ENCODE measurements at regions not wholly inside any gene's neighbourhood (a gene's known extent, or its start where the extent isn't known, plus 50 kb on each side); places are given as distances from the start of the nearest gene placed in this dataset.

- DNase-seq = no peak
Measured at GRCh38 chr1:229037806-229038405, 233.0 kb upstream of the RAB4A start.

GRCh38 chr1:229040630-229041358 lies 230.1 kb upstream of the RAB4A start:
- no peak for DNase-seq

DNA sequence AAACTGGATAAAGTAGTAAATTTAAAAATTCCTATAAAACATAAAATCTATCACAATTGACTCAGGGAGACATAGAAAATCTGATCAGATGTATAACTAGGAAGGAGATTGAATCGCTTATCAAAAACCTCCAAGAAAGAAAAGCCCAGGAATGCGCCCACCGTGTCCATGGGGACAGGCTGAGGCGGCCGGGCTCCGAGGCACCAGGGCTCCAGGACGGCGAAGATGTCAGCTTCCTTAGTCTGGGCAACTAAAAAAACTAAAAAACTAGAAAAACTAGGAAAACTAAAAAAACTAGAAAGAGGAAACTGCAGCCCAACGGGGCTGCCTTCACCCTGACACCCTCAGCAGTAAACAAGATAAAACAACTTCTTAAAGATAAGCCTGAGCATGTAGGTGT lies 229.0 kb upstream of the RAB4A start:
- DNase-seq = no peak

DNA sequence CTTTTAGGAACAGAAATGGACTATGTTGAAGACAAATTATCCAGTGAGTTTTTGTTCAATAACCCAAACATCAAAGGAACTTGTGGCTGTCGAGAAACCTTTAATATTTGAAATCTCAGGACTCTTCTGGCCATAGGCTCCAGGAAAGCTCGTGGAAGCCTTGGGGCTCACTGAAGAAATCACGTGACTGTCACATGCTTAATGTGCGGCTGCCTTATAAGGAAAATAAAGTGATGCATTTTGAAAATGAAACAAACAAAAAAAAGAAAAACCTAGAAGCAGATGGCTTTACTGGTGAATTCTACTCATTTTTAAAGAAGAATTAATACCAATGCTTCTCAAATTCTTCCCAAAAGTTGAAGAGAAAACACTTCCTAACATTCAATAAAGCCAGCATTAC lies 228.4 kb upstream of the RAB4A start:
- no peak for DNase-seq

- DNase-seq = no peak
Measured at GRCh38 chr1:229043115-229043514, 227.8 kb upstream of the RAB4A start.

GRCh38 chr1:229046251-229046853 lies 224.6 kb upstream of the RAB4A start:
- DNase-seq = no peak

GRCh38 chr1:229047161-229047839 lies 223.6 kb upstream of the RAB4A start:
- no peak for DNase-seq

GRCh38 chr1:229047840-229048620 lies 222.9 kb upstream of the RAB4A start:
- no peak for DNase-seq

- DNase-seq = no peak
Measured at GRCh38 chr1:229048896-229049295, 222.0 kb upstream of the RAB4A start.

DNA sequence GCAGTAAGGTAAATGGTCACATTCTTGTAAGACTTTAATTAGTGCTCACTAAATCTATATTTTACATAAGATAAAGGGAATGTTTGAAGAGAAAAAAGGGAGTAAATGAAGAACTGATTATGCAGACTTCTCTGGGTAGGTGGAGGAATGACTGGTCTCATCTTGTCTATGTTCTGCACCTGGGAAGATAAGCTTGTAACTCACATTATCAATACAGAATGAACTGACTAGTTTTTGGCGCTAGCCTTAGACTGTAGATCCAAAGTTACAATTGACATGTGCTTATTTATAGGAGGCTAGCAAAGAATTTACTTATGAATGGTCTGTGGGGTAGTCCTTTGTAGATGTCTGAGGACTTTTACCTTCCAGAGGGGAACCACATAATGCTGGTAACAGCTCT lies 214.9 kb upstream of the RAB4A start:
- no peak for DNase-seq

- no peak for DNase-seq
Measured at GRCh38 chr1:229058111-229058561, 212.8 kb upstream of the RAB4A start.

- no peak for DNase-seq
Measured at GRCh38 chr1:229058729-229059128, 212.2 kb upstream of the RAB4A start.

DNA sequence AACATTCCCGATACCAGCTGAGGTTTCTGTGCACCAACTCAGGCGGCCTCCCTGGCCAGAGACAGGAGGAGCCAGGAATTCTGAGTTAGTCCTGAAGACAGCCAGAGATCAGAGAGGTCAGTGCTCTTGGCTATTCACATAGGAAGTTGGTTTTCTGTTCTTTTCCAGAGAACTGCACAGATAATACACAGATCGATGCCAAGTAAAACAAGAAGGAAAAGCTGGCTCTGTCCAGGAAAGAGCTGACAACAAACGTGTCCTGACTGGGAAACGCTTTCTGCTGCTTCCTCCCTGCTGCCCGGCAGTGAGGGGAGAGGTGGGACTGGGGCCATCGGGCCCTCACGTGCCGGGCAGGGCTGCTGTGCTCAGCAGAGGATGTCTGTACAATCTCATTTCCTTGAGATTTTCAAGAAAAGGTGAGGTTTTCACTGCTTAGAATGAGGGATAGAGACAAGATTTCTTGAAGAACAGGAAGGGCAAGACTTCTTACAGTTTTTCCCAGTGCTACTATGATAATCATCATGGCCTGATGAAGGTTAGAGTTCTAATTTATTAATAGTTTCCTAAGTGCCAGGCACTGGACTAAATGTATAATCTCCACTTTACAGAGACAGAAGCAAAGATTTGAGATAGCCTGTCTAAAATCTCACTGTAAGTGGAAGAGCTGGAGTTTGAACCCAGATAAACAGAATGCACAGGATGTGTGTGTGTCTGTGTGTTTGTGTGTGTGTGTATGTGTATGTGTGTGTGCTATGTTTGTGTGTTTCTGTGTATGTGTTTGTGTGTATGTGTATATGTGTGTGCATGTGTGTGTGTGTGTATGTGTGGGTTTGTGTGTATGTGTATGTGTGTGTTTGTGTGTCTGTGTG lies 211.0 kb upstream of the RAB4A start:
- DNase-seq = no peak

GRCh38 chr1:229062135-229062534 lies 208.8 kb upstream of the RAB4A start:
- no peak for DNase-seq

DNA sequence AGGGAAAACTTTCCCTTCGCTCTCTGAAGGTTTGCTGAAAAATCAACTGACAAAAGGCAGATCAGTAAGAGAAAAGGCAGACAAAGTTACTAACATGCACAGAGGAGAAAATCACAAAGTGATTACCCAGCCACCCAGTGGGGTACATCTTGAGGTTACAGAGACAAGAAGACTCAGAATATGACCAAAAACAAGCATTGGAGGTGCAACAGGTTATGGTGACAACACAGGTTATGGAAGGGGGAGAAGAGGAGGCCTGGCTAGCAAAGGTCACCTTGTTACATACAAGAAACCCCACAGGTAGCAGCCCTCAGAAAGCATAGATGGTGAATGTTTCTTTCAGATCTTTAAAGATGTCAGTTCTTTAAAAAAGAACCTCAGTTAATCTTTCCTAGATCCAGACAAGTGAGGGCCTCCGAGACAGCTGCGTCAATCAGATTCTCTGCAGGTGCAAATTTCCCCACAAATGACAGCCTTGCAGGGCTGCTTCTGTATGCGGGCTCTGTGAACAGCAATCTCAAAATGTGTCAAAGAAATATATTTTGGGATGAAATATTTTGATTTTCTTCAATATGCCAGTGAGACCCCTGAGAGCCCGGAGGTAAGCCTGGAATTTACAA lies 207.6 kb upstream of the RAB4A start:
- no peak for DNase-seq

GRCh38 chr1:229064320-229065168 lies 206.4 kb upstream of the RAB4A start:
- no peak for DNase-seq

DNA sequence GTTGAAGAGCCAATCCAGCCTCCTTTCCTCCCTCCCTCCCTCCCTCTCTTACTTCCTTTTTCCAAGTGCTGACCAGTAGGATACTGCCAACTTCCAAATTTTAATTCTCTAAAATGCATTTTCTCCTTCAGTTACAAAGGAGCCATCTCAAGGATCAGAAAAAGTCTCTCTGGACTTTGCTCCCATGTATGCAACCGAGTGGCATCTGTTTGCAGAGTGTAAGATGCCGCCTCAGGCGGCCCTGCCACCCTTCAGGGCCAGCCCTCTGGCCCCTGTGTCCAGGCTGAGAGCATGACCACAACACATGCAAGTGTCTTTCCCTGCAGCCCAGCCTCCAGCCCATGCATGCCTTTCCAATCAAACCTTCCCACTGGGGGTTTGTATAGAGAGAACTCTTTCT lies 205.3 kb upstream of the RAB4A start:
- DNase-seq = no peak

DNA sequence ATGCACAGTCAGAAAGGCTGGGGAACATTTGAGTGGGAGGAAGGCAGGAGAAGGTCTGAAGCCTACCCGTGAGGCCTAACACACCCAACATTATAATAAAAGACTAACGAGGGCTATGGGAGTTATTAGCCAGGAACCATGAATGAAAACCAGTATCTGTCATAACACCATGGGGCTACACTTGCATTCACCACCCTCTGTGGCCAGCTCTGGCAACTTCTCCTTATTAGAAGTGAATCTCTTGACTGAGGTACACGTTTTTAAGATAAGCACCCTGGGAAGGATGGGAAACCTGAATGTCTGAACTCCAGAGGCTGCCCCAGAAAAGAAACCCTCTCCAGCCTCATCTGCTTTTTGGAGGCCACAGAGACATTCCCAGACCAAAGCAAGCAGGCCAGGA lies 204.3 kb upstream of the RAB4A start:
- no peak for DNase-seq

DNA sequence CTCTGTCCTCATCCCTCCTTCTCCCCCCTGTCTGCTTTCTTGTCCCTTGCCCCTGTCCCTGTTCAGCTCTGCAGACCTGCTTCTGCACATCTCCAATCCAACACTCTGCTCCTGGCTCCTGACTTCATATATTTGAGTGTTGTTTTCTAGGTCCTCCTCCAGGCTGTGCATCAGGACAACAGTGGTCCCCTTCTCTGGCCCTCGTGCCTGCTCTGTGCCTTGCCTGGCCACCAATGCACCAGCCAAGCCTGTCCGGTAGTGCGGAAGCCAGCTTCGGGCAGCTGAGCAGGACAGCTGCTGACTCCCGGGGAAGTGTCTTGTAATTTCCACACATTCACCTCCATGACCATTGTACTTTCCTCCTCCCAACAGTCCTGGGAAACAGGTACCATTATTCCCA lies 203.4 kb upstream of the RAB4A start:
- DNase-seq = no peak

- DNase-seq = peak; percentile 86
Measured at GRCh38 chr1:229068270-229068987, 202.5 kb upstream of the RAB4A start.
